GM12878 (cell line): ENCODE measurements at regions not wholly inside any gene's neighbourhood (a gene's known extent, or its start where the extent isn't known, plus 50 kb on each side); places are given as distances from the start of the nearest gene placed in this dataset.

Experiments used
- ATAC-seq: fragments of 200-7000 bp; cut with Tn5 transposase; 3 replicates; pipeline ENCODE4 v1.9.1; 2020; ENCODE audit warnings: mild to moderate bottlenecking, moderate library complexity
- BruUV-seq: library from RNA; stranded (reverse); fragments of 400-500 nt; replicated peaks from 2 replicates; lab custom pipeline; 2021; lab: Mats Ljungman, UMichigan
- CTCF ChIA-PET: fragments of 300-600 bp; sonication (Branson Sonifier 250); formaldehyde crosslinking; extraction: SDS; loops from one replicate; lab custom pipeline; 2021; ENCODE audit warnings: inconsistent platforms; lab: Yijun Ruan, JAX
- POLR2A ChIA-PET: fragments of 350-600 bp; formaldehyde crosslinking; extraction: SDS; loops from one replicate; lab custom pipeline; 2021; ENCODE audit warnings: inconsistent platforms; lab: Charles Lee
- RAD21 ChIA-PET: fragments of 300-600 bp; sonication (Branson Sonifier 250); formaldehyde crosslinking; loops from one replicate; lab custom pipeline; 2023; ENCODE audit warnings: antibody characterized with exemption; ENCODE audit not compliant: unreplicated experiment; lab: Charles Lee
- SMC1A ChIA-PET: fragments of 300-600 bp; sonication (Branson Sonifier 250); formaldehyde crosslinking; loops from one replicate; lab custom pipeline; 2023; ENCODE audit not compliant: unreplicated experiment, uncharacterized antibody; lab: Charles Lee
- DNase-seq: peaks from one replicate; pipeline ENCODE4 v3.0.0-alpha.2; 2011; ENCODE audit warnings: low read depth, low spot score
- FAIRE-seq: peaks from 3 replicates; lab custom pipeline; 2011; peaks lifted over from hg19 to GRCh38; lab: Jason Lieb, UNC
- H2AFZ ChIP-seq: 2 replicates; pipeline ENCODE4 v1.6.0; 2011; ENCODE audit warnings: low read depth, low read length, control low read depth; ENCODE audit not compliant: control insufficient read depth
- H3K27ac ChIP-seq: 2 replicates; pipeline ENCODE4 v1.5.1; 2011; ENCODE audit warnings: control low read depth; ENCODE audit not compliant: control insufficient read depth, insufficient read depth
- H3K27me3 ChIP-seq, 2 experiments: replicated peaks in 1 of 2; 2 replicates each; pipeline versions ENCODE4 v1.6.0 to v1.6.1; 2011; ENCODE audit warnings: low read length in 1 of 2; ENCODE audit not compliant: control insufficient read depth in 2 of 2, insufficient read depth in 2 of 2
- H3K36me3 ChIP-seq, 2 experiments: 2 replicates each; pipeline ENCODE4 v1.5.1; 2011; ENCODE audit warnings: low read length in 1 of 2; ENCODE audit not compliant: control insufficient read depth in 2 of 2, insufficient read depth in 2 of 2
- H3K4me1 ChIP-seq: 2 replicates; pipeline ENCODE4 v1.6.1; 2011; ENCODE audit warnings: mild to moderate bottlenecking, low read length, moderate library complexity, mixed read lengths; ENCODE audit not compliant: control insufficient read depth, insufficient read depth
- H3K4me2 ChIP-seq: 2 replicates; pipeline ENCODE4 v1.6.0; 2011; ENCODE audit warnings: control low read depth; ENCODE audit not compliant: control insufficient read depth, insufficient read depth
- H3K4me3 ChIP-seq: fragments of 200-600 bp; sonication (generic); 2 replicates; pipeline ENCODE4 v1.5.1; 2016
- H3K79me2 ChIP-seq: 2 replicates; pipeline ENCODE4 v1.6.0; 2011; ENCODE audit warnings: low read length; ENCODE audit not compliant: control insufficient read depth, insufficient read depth
- H3K9ac ChIP-seq: 2 replicates; pipeline ENCODE4 v1.8.0; 2011; ENCODE audit warnings: low read length, control low read depth, mixed read lengths; ENCODE audit not compliant: control insufficient read depth, insufficient read depth
- H3K9me3 ChIP-seq: replicated peaks from 3 replicates; pipeline ENCODE4 v1.5.1; 2011; ENCODE audit warnings: mild to moderate bottlenecking, low read length; ENCODE audit not compliant: control insufficient read depth, insufficient read depth
- H4K20me1 ChIP-seq: 2 replicates; pipeline ENCODE4 v1.6.0; 2011; ENCODE audit not compliant: control insufficient read depth, insufficient read depth
- FOXK2 ChIP-seq: fragments of 450-650 bp; IDR thresholded peaks from 2 replicates; pipeline ENCODE4 v1.6.1; 2017; ENCODE audit warnings: mild to moderate bottlenecking, moderate library complexity
- HDAC2 ChIP-seq: fragments of 200-600 bp; sonication (generic); IDR thresholded peaks from 2 replicates; pipeline ENCODE4 v1.6.1; 2017
- NR2F1 ChIP-seq: fragments of 450-650 bp; conservative IDR thresholded peaks from 2 replicates; pipeline ENCODE4 v1.6.1; 2017; ENCODE audit warnings: mild to moderate bottlenecking
- SRF ChIP-seq, 2 experiments: IDR thresholded peaks; 2 replicates each; pipeline ENCODE4 v1.6.1; 2011; ENCODE audit warnings: low read depth in 2 of 2, low read length in 2 of 2, mild to moderate bottlenecking in 1 of 2, moderate library complexity in 1 of 2
- SUZ12 ChIP-seq: fragments of 200-600 bp; sonication (generic); IDR thresholded peaks from one replicate; pipeline ENCODE4 v1.6.1; 2018; ENCODE audit warnings: antibody characterized with exemption, mild to moderate bottlenecking; ENCODE audit not compliant: unreplicated experiment
- ZNF384 ChIP-seq: IDR thresholded peaks from 2 replicates; pipeline ENCODE4 v1.6.1; 2012; ENCODE audit warnings: low read depth, mild to moderate bottlenecking, low read length, improper control_type of control experiment, borderline replicate concordance
- WGBS: methylation state at CpG from one replicate; pipeline ENCODE4 v1.1.6; 2016; ENCODE audit warnings: low lambda C conversion rate; ENCODE audit not compliant: insufficient replicate concordance, insufficient coverage; ENCODE audit errors: missing lambda C conversion rate; 5-methylcytosine and 5-hydroxymethylcytosine counted together
- in situ Hi-C: fragments of 300-500 bp; cut with MboI; formaldehyde crosslinking; loops from 9 replicates; pipeline ENCODE4 v1.14.3; 2018; ENCODE audit warnings: mixed read lengths
- intact Hi-C: fragments of 100-400 bp; cut with micrococcal nuclease; formaldehyde crosslinking; loops from one replicate; pipeline ENCODE4 v1.14.2; 2022; ENCODE audit not compliant: unreplicated experiment
- TF ChIP-seq, protein P1 (sequence below): IDR thresholded peaks from 2 replicates; pipeline ENCODE4 v1.6.1; 2012; ENCODE audit warnings: low read depth, low read length, improper control_type of control experiment
- TF ChIP-seq, protein P2 (sequence below): IDR thresholded peaks from 2 replicates; pipeline ENCODE4 v1.6.1; 2012; ENCODE audit warnings: low read depth, low read length, improper control_type of control experiment

DNA sequence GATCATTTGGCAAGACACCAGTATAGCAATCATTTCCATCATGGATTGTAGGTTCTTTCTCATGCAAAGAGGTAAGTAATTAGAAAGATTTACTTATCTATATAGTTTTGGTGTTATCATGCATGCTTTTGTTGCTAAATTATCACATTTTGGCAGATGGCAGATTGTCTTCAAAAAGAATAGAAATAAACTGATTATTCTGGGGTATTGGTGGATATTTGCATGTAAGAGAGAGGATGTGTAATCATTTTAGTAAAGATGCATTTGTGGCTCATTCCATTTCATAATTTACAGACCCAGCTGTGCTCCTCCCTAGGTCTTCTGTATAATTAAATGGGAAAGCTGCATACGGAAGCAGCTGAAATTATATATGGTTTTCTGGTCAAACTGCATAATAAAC lies 875.7 kb upstream of the ANO3 start:
- H2AFZ ChIP-seq = no peak overlapping the region
- H4K20me1 ChIP-seq = no peaks in the 10 kb centered on the region
- ChIA-PET CTCF (no interaction called here), SMC1A (no interaction called here), POLR2A (no interaction called here), RAD21 (no interaction called here)
- no TSS peak for BruUV-seq
- H3K4me3 ChIP-seq = no peak overlapping the region
- TF ChIP-seq NR2F1 (no peak), FOXK2 (no peak), ZNF384 (no peak), SRF (IDR thresholded peaks at IDR 0.05; ENCODE audit: low read depth in 2 of 2, low read length in 2 of 2) (no peak), SUZ12 (no peak), HDAC2 (no peak)
- TF ChIP-seq, protein P1, sequence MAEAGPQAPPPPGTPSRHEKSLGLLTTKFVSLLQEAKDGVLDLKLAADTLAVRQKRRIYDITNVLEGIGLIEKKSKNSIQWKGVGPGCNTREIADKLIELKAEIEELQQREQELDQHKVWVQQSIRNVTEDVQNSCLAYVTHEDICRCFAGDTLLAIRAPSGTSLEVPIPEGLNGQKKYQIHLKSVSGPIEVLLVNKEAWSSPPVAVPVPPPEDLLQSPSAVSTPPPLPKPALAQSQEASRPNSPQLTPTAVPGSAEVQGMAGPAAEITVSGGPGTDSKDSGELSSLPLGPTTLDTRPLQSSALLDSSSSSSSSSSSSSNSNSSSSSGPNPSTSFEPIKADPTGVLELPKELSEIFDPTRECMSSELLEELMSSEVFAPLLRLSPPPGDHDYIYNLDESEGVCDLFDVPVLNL = no peak
- TF ChIP-seq, protein P2, sequence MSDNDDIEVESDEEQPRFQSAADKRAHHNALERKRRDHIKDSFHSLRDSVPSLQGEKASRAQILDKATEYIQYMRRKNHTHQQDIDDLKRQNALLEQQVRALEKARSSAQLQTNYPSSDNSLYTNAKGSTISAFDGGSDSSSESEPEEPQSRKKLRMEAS = no peak
- ATAC-seq = no peak
- no peaks in the 10 kb centered on the region for H3K27me3 ChIP-seq
- no peaks in the 10 kb centered on the region for H3K9me3 ChIP-seq
- no peak overlapping the region for H3K27ac ChIP-seq
- WGBS = 16% methylated on average over 1 of the region's 1 CpG
- H3K4me1 ChIP-seq = no peaks in the 10 kb centered on the region
- intact Hi-C loops (no loop called here), in situ Hi-C loops (no loop called here)
- FAIRE-seq = no peak
- H3K36me3 ChIP-seq = no peaks in the 10 kb centered on the region
- no peaks in the 10 kb centered on the region for H3K79me2 ChIP-seq
- no peak overlapping the region for H3K9ac ChIP-seq
- H3K4me2 ChIP-seq = no peak overlapping the region
- no peak for DNase-seq
